ENCODE measurements at regions not wholly inside any gene's neighbourhood (a gene's known extent, or its start where the extent isn't known, plus 50 kb on each side); places are given as distances from the start of the nearest gene placed in this dataset.
"Not testable (repeated sequence)": the region's sequence is repeated elsewhere in the genome, so short reads cannot be mapped to it uniquely, and the experiment has no call there.

DNA sequence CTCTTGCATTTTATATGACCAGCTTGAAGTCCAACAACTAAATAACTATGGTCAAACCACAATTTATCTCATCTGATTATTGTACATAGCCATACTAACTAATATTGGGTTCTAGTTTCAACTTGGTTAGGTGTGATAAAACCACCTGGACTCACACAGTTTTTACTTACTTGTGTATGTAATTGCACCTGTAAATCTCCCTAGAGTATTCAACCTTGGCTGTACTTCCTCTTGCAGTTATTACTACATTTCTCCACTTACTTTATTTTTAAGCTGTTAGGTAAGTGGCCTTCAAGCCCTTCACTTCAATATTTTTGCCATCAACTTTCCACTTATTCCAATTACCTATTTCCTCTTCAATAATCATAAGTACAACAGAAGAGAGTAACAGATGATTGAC is 115.8 kb upstream of the ANKRD50 start:
- no peak for TF ChIP-seq POLR2A (IDR thresholded peaks at IDR 0.05; ENCODE audit: low read length)
- TF ChIP-seq GATA1 (IDR thresholded peaks at IDR 0.05; ENCODE audit: low read depth, low read length): no peak
- DNase-seq: no peak

- TF ChIP-seq POLR2A (IDR thresholded peaks at IDR 0.05; ENCODE audit: low read length) (no peak), GATA1 (IDR thresholded peaks at IDR 0.05; ENCODE audit: low read depth, low read length) (no peak)
- no peak for DNase-seq
These were observed 105.0 kb upstream of the ANKRD50 start for GRCh38 chr4:124817531-124817930.

DNA sequence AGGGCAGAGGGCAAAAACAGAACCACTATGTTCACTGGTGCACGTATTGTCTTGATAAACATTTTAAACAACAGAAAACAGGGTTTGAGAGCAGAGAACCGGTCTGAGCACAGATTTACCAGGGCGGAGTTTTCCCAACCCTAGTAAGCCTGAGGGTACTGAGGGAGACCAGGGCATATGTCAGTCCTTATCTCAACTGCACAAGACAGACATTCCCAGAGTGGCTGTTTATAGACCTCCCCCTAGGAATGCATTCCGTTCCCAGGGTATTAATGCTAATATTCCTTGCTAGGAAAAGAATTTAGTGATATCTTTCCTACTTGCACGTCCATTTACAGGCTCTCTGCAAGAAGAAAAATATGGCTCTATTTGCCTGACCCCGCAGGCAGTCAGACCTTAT is 99.7 kb upstream of the ANKRD50 start:
- DNase-seq: not testable (repeated sequence)

GRCh38 chr4:124810827-124811226 is 98.3 kb upstream of the ANKRD50 start:
- DNase-seq: no peak
- no peak for TF ChIP-seq GATA1 (IDR thresholded peaks at IDR 0.05; ENCODE audit: low read depth, low read length)
- no peak for TF ChIP-seq POLR2A (IDR thresholded peaks at IDR 0.05; ENCODE audit: low read length)

GRCh38 chr4:124807421-124807820 is 94.9 kb upstream of the ANKRD50 start:
- TF ChIP-seq POLR2A (IDR thresholded peaks at IDR 0.05; ENCODE audit: low read length): no peak
- no peak for TF ChIP-seq GATA1 (IDR thresholded peaks at IDR 0.05; ENCODE audit: low read depth, low read length)
- no peak for DNase-seq

DNA sequence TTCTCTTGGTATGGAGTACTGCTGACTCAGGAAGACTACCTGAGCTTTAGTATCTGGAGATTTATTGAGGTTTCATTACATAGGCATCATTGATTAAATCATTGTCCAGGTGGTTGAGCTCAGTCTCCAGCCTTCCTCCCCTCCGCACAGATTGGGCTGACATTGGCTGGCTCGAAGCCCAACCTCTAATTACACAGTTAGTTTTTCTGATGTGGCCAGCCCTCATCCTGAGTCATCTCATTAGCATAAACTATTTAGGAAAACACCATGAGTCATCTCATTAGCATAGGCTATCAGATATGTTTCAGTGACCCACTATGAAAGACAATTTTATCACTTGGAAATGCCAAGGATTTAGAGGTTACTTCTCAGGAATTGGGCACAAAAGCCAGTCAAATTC is 93.9 kb upstream of the ANKRD50 start:
- peak in 1 of 2 experiments; percentile 7 for DNase-seq
- TF ChIP-seq GATA1 (IDR thresholded peaks at IDR 0.05; ENCODE audit: low read depth, low read length) (no peak), POLR2A (IDR thresholded peaks at IDR 0.05; ENCODE audit: low read length) (no peak)

GRCh38 chr4:124804584-124804983 is 92.1 kb upstream of the ANKRD50 start:
- no peak for TF ChIP-seq GATA1 (IDR thresholded peaks at IDR 0.05; ENCODE audit: low read depth, low read length)
- no peak for TF ChIP-seq POLR2A (IDR thresholded peaks at IDR 0.05; ENCODE audit: low read length)
- no peak for DNase-seq

DNA sequence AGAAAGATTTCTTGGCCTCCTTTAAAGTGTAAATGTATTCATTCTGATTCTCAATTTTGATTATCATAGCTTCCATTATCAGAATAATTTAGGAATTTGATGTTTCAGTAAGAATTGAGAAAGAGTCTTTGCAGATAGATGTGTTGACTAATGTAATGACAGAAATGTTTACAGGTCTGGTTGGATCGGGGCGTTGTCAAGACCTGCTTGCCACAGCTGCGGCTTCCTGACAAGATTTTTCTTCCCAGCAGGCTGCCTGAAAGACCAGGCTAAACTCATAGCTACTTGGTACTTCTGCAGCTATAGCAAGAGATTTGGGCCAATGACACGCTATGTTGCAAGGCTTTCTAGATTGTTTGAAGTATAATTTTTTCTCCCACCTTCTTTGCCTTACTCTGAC is 91.5 kb upstream of the ANKRD50 start:
- TF ChIP-seq POLR2A (IDR thresholded peaks at IDR 0.05; ENCODE audit: low read length) (no peak), GATA1 (IDR thresholded peaks at IDR 0.05; ENCODE audit: low read depth, low read length) (no peak)
- DNase-seq: no peak

GRCh38 chr4:124803641-124804040 is 91.1 kb upstream of the ANKRD50 start:
- no peak for DNase-seq
- no peak for TF ChIP-seq POLR2A (IDR thresholded peaks at IDR 0.05; ENCODE audit: low read length)
- no peak for TF ChIP-seq GATA1 (IDR thresholded peaks at IDR 0.05; ENCODE audit: low read depth, low read length)

- no peak for DNase-seq
- TF ChIP-seq GATA1 (IDR thresholded peaks at IDR 0.05; ENCODE audit: low read depth, low read length): no peak
- no peak for TF ChIP-seq POLR2A (IDR thresholded peaks at IDR 0.05; ENCODE audit: low read length)
These were observed 90.5 kb upstream of the ANKRD50 start for GRCh38 chr4:124803026-124803425.

DNA sequence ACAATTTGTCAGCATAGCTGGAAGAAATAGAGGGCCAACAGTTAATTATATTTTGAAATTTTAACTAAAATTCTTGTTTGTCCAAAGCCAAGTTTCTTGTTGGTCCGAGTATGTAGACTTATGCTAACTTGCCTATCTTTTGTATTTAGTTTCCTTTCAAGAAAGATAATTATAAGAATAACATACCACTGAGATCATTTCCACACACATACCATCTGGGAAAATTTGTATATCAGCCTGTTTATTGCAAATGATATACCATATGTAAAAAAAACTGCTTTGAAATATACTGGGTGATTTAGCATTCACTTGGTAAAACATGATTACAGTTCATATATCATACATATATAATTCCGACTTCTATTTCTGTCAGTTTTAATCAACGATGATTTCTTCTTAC is 84.7 kb upstream of the ANKRD50 start:
- no peak for DNase-seq
- no peak for TF ChIP-seq POLR2A (IDR thresholded peaks at IDR 0.05; ENCODE audit: low read length)
- TF ChIP-seq GATA1 (IDR thresholded peaks at IDR 0.05; ENCODE audit: low read depth, low read length): no peak

GRCh38 chr4:124790471-124790870 is 77.9 kb upstream of the ANKRD50 start:
- TF ChIP-seq POLR2A (IDR thresholded peaks at IDR 0.05; ENCODE audit: low read length): no peak
- DNase-seq: no peak

- DNase-seq: no peak
- TF ChIP-seq POLR2A (IDR thresholded peaks at IDR 0.05; ENCODE audit: low read length) (no peak), GATA1 (IDR thresholded peaks at IDR 0.05; ENCODE audit: low read depth, low read length) (no peak)
These were observed 74.1 kb upstream of the ANKRD50 start for GRCh38 chr4:124786634-124787033.

GRCh38 chr4:124785645-124786044 is 73.1 kb upstream of the ANKRD50 start:
- DNase-seq: no peak

GRCh38 chr4:124783847-124784246 is 71.3 kb upstream of the ANKRD50 start:
- no peak for TF ChIP-seq GATA1 (IDR thresholded peaks at IDR 0.05; ENCODE audit: low read depth, low read length)
- no peak for TF ChIP-seq POLR2A (IDR thresholded peaks at IDR 0.05; ENCODE audit: low read length)
- no peak for DNase-seq

More at GRCh38 chr4:124785645-124786044, 73.1 kb upstream of the ANKRD50 start:
- TF ChIP-seq GATA1 (IDR thresholded peaks at IDR 0.05; ENCODE audit: low read depth, low read length) (no peak), POLR2A (IDR thresholded peaks at IDR 0.05; ENCODE audit: low read length) (no peak)

GRCh38 chr4:124777007-124777406 is 64.5 kb upstream of the ANKRD50 start:
- no peak for DNase-seq
- no peak for TF ChIP-seq POLR2A (IDR thresholded peaks at IDR 0.05; ENCODE audit: low read length)
- no peak for TF ChIP-seq GATA1 (IDR thresholded peaks at IDR 0.05; ENCODE audit: low read depth, low read length)

All from erythroblast (primary cell).